Activated naive CD4-positive, alpha-beta T cell treated with anti-CD3 and anti-CD28 coated beads for 36 hours (primary cell): ENCODE measurements at regions not wholly inside any gene's neighbourhood (a gene's known extent, or its start where the extent isn't known, plus 50 kb on each side); places are given as distances from the start of the nearest gene placed in this dataset.
"Not testable (repeated sequence)": the region's sequence is repeated elsewhere in the genome, so short reads cannot be mapped to it uniquely, and the experiment has no call there.

Experiments
- CTCF ChIA-PET: fragments of 350-600 bp; sonication (Branson Sonifier 250); formaldehyde crosslinking; loops from one replicate; lab custom pipeline; 2021; ENCODE audit warnings: antibody characterized with exemption; lab: Charles Lee
- DNase-seq: peaks from one replicate; pipeline ENCODE4 v3.0.0-alpha.2; 2020
- H3K27ac Mint-ChIP-seq: one replicate; pipeline ENCODE4 v1.8.0; 2021; ENCODE audit warnings: mild to moderate bottlenecking, mixed read lengths
- H3K27me3 Mint-ChIP-seq: one replicate; pipeline ENCODE4 v1.8.0; 2021; ENCODE audit warnings: low read depth, mixed read lengths
- H3K36me3 Mint-ChIP-seq: one replicate; pipeline ENCODE4 v1.8.0; 2021; ENCODE audit warnings: low read depth, mixed read lengths
- H3K4me1 Mint-ChIP-seq: one replicate; pipeline ENCODE4 v1.8.0; 2021; ENCODE audit warnings: low read depth, mixed read lengths
- H3K4me3 Mint-ChIP-seq: one replicate; pipeline ENCODE4 v1.8.0; 2021; ENCODE audit warnings: mild to moderate bottlenecking, moderate library complexity, mixed read lengths
- H3K9me3 Mint-ChIP-seq: one replicate; pipeline ENCODE4 v1.8.0; 2021; ENCODE audit warnings: mixed read lengths
- intact Hi-C: fragments of 100-400 bp; cut with micrococcal nuclease; formaldehyde crosslinking; loops from one replicate; pipeline ENCODE4 v1.15.1; 2023

DNA sequence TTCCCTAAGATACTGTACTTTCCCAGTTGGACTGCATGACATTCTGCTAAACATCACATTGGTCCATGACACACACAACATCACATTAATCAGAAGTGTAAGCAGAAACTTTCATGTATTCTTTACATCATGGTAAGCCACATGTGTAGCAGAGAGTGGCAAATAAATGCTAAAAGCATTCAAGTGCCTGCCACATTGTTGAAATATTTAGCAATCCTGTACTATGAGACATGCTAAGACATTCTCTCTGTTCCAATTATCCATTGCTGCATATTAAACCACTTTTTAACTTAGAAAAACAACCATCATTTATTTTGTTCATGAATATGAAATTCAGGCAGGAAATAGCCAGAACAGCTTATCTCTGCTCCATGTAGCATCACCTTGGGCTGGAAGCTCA lies 207.7 kb upstream of the GJE1 start:
- Mint-ChIP-seq H3K36me3 (no peaks in the 10 kb centered on the region), H3K27me3 (no peaks in the 10 kb centered on the region), H3K27ac (no peak overlapping the region), H3K4me3 (no peak overlapping the region), H3K9me3 (peaks cover 8% of the 10 kb centered on the region), H3K4me1 (peaks cover 3% of the 10 kb centered on the region)
- intact Hi-C loops = no loop called here
- no peak for DNase-seq
- CTCF ChIA-PET = interaction anchor here (0.6 kb wide), 1 partner anchor 52 kb away, joined by 4 read pairs; no protein-coding TSS in a partner anchor

GRCh38 chr6:141922898-141923297 lies 209.8 kb upstream of the GJE1 start:
- H3K9me3 Mint-ChIP-seq = peaks cover 8% of the 10 kb centered on the region
- no peak overlapping the region for H3K4me3 Mint-ChIP-seq
- intact Hi-C loops = no loop called here
- H3K27me3 Mint-ChIP-seq = no peaks in the 10 kb centered on the region
- no peak for DNase-seq
- CTCF ChIA-PET = interaction anchor here (0.6 kb wide), 1 partner anchor 404 kb away, joined by 3 read pairs; no protein-coding TSS in a partner anchor
- peaks cover 3% of the 10 kb centered on the region for H3K4me1 Mint-ChIP-seq
- no peak overlapping the region for H3K27ac Mint-ChIP-seq
- no peaks in the 10 kb centered on the region for H3K36me3 Mint-ChIP-seq

- intact Hi-C loops, DNase-seq: not testable (repeated sequence)
Measured at GRCh38 chr6:141916682-141917505, 215.8 kb upstream of the GJE1 start.

GRCh38 chr6:141914646-141915045 lies 218.1 kb upstream of the GJE1 start:
- H3K9me3 Mint-ChIP-seq = no peaks in the 10 kb centered on the region
- no peaks in the 10 kb centered on the region for H3K4me1 Mint-ChIP-seq
- no peaks in the 10 kb centered on the region for H3K36me3 Mint-ChIP-seq
- no peak overlapping the region for H3K4me3 Mint-ChIP-seq
- no peak overlapping the region for H3K27ac Mint-ChIP-seq
- CTCF ChIA-PET = no interaction called here
- DNase-seq = no peak
- intact Hi-C loops = no loop called here
- H3K27me3 Mint-ChIP-seq = no peaks in the 10 kb centered on the region

More at GRCh38 chr6:141916682-141917505, 215.8 kb upstream of the GJE1 start:
- H3K4me3 Mint-ChIP-seq, H3K27ac Mint-ChIP-seq, H3K27me3 Mint-ChIP-seq, H3K36me3 Mint-ChIP-seq, CTCF ChIA-PET, H3K4me1 Mint-ChIP-seq, H3K9me3 Mint-ChIP-seq: not testable (repeated sequence)

DNA sequence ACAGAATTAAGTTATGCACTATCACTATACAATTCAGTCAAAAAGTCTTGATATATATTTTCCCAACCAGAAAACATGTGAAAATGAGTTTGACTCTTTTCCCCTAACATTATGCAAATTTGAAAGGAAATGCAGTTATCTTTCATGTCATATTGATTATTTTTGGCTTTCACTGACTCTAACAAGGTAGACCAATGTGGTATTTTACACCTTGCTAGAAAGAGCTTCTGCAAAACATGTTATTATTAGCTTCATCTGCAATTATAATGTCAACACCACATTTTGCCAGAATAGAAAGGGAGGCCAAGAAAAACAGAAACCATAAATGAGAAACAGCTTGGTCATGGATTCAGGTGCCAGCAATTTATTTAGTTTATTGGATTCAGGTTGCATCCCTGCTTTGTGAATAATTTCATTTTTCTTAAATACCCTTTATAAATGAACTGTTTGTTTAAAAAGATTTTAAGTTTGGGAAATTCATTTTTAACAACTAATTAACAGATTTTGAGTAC lies 226.1 kb upstream of the GJE1 start:
- H3K4me1 Mint-ChIP-seq = no peaks in the 10 kb centered on the region
- no peak for DNase-seq
- no peaks in the 10 kb centered on the region for H3K9me3 Mint-ChIP-seq
- H3K27me3 Mint-ChIP-seq = no peaks in the 10 kb centered on the region
- H3K27ac Mint-ChIP-seq = no peak overlapping the region
- H3K4me3 Mint-ChIP-seq = no peak overlapping the region
- intact Hi-C loops = no loop called here
- H3K36me3 Mint-ChIP-seq = no peaks in the 10 kb centered on the region
- CTCF ChIA-PET = no interaction called here

DNA sequence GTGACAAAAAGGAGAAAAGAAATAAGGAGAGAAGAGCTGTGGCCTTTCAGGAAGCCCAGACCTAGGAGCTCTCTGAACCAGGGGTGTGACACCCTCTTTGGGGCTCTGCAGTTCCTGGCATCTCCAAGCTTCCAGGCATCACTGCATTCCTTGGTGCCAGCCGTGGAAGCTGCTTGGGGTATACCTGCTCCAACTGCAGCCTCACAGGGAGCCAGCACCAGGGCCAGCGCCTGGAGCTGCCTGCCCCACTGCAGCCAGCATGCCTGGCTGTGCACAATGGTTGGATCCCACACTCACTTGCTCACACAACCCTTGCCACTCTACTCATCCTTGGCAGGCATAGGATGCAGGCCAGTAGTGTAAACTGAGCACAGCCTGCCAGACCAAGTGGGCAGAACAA lies 242.1 kb upstream of the GJE1 start:
- Mint-ChIP-seq H3K27me3 (no peaks in the 10 kb centered on the region), H3K4me3 (no peak overlapping the region), H3K9me3 (peaks cover 17% of the 10 kb centered on the region), H3K36me3 (no peaks in the 10 kb centered on the region), H3K4me1 (no peaks in the 10 kb centered on the region), H3K27ac (no peak overlapping the region)
- CTCF ChIA-PET = no interaction called here
- intact Hi-C loops = no loop called here
- no peak for DNase-seq

GRCh38 chr6:141884850-141885249 lies 247.9 kb upstream of the GJE1 start:
- Mint-ChIP-seq H3K36me3 (peaks cover 1% of the 10 kb centered on the region), H3K27me3 (peaks cover 2% of the 10 kb centered on the region), H3K9me3 (peaks cover 20% of the 10 kb centered on the region), H3K4me1 (no peaks in the 10 kb centered on the region), H3K4me3 (no peak overlapping the region), H3K27ac (no peak overlapping the region)
- DNase-seq = no peak
- intact Hi-C loops = no loop called here
- CTCF ChIA-PET = no interaction called here

- H3K9me3 Mint-ChIP-seq = peaks cover 3% of the 10 kb centered on the region
- intact Hi-C loops = no loop called here
- no peak overlapping the region for H3K27ac Mint-ChIP-seq
- no peak overlapping the region for H3K4me3 Mint-ChIP-seq
- CTCF ChIA-PET = no interaction called here
- peaks cover 1% of the 10 kb centered on the region for H3K36me3 Mint-ChIP-seq
- H3K4me1 Mint-ChIP-seq = no peaks in the 10 kb centered on the region
- H3K27me3 Mint-ChIP-seq = peaks cover 2% of the 10 kb centered on the region
- no peak for DNase-seq
Measured at GRCh38 chr6:141878686-141879085, 254.0 kb upstream of the GJE1 start.

DNA sequence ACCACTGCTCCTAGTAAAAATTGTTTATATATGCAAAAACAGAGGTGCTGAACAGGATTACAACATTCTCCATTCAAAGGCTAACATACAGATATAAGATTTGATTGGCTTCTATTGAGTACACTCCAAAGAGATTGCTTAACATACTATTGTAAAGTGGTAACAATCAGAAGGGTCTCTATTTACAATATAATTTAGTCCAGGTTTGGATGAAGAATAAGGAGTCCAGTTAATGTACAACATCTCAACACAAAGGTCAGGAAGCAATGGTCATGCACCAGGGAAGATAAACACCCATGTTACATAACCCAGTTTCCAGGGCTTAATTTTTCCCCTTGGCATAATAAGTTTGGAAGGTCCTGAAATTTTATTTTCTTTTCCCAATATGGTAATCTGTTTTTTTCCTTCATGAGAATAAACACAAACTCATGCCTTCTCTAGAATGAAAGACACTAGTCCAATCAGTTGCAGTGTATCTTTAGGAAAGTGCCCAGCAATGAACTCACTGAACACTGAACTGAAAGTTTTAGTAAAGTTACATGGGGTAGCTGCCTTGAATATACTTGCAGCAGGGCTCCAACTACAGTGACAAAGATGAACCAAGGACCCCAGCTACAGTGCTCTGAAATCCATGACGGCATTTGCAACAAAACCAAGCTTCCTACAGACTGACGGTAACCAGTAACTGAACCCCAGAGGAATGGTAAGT lies 255.3 kb upstream of the GJE1 start:
- CTCF ChIA-PET = no interaction called here
- intact Hi-C loops = no loop called here
- Mint-ChIP-seq H3K36me3 (peaks cover 1% of the 10 kb centered on the region), H3K4me3 (no peak overlapping the region), H3K27ac (no peak overlapping the region), H3K27me3 (peaks cover 2% of the 10 kb centered on the region), H3K4me1 (no peaks in the 10 kb centered on the region), H3K9me3 (no peaks in the 10 kb centered on the region)
- no peak for DNase-seq

GRCh38 chr6:141874930-141875602 lies 257.7 kb upstream of the GJE1 start:
- peaks cover 1% of the 10 kb centered on the region for H3K9me3 Mint-ChIP-seq

DNA sequence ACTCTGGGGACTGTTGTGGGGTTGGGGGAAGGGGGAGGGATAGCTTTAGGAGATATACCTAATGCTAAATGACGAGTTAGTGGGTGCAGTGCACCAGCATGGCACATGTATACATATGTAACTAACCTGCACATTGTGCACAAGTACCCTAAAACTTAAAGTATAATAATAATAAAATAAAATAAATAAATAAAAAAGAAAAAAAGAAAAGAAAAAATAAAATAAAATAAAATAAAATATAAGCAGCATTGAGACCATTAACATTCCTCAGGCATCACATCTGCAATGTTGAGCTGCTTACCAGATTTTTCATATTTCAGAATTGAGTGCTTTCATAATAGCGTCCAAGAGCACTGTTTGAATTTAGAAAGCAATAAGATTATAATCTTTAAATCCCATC lies 263.2 kb upstream of the GJE1 start:
- H3K27ac Mint-ChIP-seq, H3K36me3 Mint-ChIP-seq, H3K9me3 Mint-ChIP-seq, H3K4me3 Mint-ChIP-seq, DNase-seq, intact Hi-C loops, H3K4me1 Mint-ChIP-seq, CTCF ChIA-PET, H3K27me3 Mint-ChIP-seq: not testable (repeated sequence)

More at GRCh38 chr6:141874930-141875602, 257.7 kb upstream of the GJE1 start:
- CTCF ChIA-PET = interaction anchor here (0.5 to 1.1 kb wide), 2 partner anchors 115 to 677 kb away, joined by 3 read pairs; no protein-coding TSS in a partner anchor
- Mint-ChIP-seq H3K4me1 (no peaks in the 10 kb centered on the region), H3K36me3 (no peaks in the 10 kb centered on the region), H3K4me3 (no peak overlapping the region), H3K27ac (no peak overlapping the region), H3K27me3 (no peaks in the 10 kb centered on the region)
- DNase-seq = no peak
- intact Hi-C loops = no loop called here

GRCh38 chr6:141867767-141868166 lies 265.0 kb upstream of the GJE1 start:
- H3K9me3 Mint-ChIP-seq = peaks cover 1% of the 10 kb centered on the region
- H3K4me1 Mint-ChIP-seq = no peaks in the 10 kb centered on the region
- intact Hi-C loops = no loop called here
- H3K27ac Mint-ChIP-seq = no peak overlapping the region
- CTCF ChIA-PET = no interaction called here
- no peak overlapping the region for H3K4me3 Mint-ChIP-seq
- no peaks in the 10 kb centered on the region for H3K27me3 Mint-ChIP-seq
- DNase-seq = no peak
- no peaks in the 10 kb centered on the region for H3K36me3 Mint-ChIP-seq
